ENCODE measurements at regions not wholly inside any gene's neighbourhood (a gene's known extent, or its start where the extent isn't known, plus 50 kb on each side); places are given as distances from the start of the nearest gene placed in this dataset.

DNA sequence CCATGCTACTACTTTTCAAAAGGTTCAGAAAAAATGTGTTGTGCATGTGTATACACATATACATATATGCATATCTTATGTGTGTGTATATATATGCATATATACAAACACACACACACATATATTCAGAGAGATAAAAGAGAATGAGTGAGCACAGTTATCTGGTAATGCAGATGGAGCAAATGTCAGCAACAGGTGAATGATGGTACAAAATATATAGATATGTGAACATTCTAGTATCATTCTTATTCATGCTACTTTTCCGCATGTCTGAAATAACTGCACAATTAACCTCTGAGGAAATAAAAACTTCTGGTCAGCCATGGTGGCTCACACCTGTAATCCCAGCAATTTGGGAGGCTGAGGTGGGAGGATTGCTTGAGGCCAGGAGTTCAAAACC is 222.6 kb upstream of the NANOGP8 start:
- Histone ChIP-seq H3F3A (ENCODE audit: insufficient read depth, low read length) (no peaks in the 10 kb centered on the region), H3K79me2 (ENCODE audit: insufficient read depth, low read length) (no peaks in the 10 kb centered on the region), H3K27ac (ENCODE audit: low read depth, low read length, poor library complexity, severe bottlenecking) (no peak overlapping the region), H3K9me3 (ENCODE audit: low read length) (no peaks in the 10 kb centered on the region), H3K9ac (ENCODE audit: low read length) (no peak overlapping the region), H3K9me2 (ENCODE audit: low read depth, low read length) (no peaks in the 10 kb centered on the region), H3K4me2 (ENCODE audit: low read length) (no peak overlapping the region), H3K27me3 (ENCODE audit: insufficient read depth, low read length) (no peaks in the 10 kb centered on the region), H2AFZ (ENCODE audit: low read length) (no peak overlapping the region), H4K20me1 (ENCODE audit: insufficient read depth, low read length) (no peaks in the 10 kb centered on the region), H3K4me1 (ENCODE audit: insufficient read depth, low read length, severe bottlenecking) (no peaks in the 10 kb centered on the region), H3K4me3 (ENCODE audit: low read depth, low read length, poor library complexity, severe bottlenecking) (no peak overlapping the region), H3K36me3 (ENCODE audit: insufficient read depth, low read length) (no peaks in the 10 kb centered on the region)
- TF ChIP-seq EZH2 (IDR thresholded peaks at IDR 0.05; ENCODE audit: borderline replicate concordance, low read length), result no peak
- TF ChIP-seq, protein P1, sequence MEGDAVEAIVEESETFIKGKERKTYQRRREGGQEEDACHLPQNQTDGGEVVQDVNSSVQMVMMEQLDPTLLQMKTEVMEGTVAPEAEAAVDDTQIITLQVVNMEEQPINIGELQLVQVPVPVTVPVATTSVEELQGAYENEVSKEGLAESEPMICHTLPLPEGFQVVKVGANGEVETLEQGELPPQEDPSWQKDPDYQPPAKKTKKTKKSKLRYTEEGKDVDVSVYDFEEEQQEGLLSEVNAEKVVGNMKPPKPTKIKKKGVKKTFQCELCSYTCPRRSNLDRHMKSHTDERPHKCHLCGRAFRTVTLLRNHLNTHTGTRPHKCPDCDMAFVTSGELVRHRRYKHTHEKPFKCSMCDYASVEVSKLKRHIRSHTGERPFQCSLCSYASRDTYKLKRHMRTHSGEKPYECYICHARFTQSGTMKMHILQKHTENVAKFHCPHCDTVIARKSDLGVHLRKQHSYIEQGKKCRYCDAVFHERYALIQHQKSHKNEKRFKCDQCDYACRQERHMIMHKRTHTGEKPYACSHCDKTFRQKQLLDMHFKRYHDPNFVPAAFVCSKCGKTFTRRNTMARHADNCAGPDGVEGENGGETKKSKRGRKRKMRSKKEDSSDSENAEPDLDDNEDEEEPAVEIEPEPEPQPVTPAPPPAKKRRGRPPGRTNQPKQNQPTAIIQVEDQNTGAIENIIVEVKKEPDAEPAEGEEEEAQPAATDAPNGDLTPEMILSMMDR (IDR thresholded peaks at IDR 0.05; ENCODE audit: low read length), result no peak

DNA sequence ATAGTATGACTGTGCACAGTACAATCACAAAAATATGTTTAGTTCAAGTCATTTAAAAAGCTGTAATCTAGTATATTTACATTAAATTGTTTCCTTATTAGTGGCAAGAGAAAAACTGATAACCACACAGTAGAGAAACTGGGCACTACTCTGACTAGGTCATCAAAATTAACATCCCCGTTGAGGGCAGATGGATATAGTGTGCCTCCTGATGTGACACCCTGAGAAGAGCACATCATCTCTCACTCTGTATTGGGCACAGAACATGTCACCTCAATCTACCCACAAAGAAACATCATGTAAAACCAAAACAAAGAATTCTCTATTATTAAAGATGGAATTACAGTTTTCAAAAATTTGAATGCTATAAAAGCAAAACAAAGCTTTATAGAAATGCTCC is 221.9 kb upstream of the NANOGP8 start:
- Histone ChIP-seq H3K4me1 (ENCODE audit: insufficient read depth, low read length, severe bottlenecking) (no peaks in the 10 kb centered on the region), H3K9me2 (ENCODE audit: low read depth, low read length) (no peaks in the 10 kb centered on the region), H3K27ac (ENCODE audit: low read depth, low read length, poor library complexity, severe bottlenecking) (no peak overlapping the region), H3F3A (ENCODE audit: insufficient read depth, low read length) (no peaks in the 10 kb centered on the region), H3K9ac (ENCODE audit: low read length) (no peak overlapping the region), H3K27me3 (ENCODE audit: insufficient read depth, low read length) (no peaks in the 10 kb centered on the region), H3K9me3 (ENCODE audit: low read length) (no peaks in the 10 kb centered on the region), H4K20me1 (ENCODE audit: insufficient read depth, low read length) (no peaks in the 10 kb centered on the region), H3K79me2 (ENCODE audit: insufficient read depth, low read length) (no peaks in the 10 kb centered on the region), H3K36me3 (ENCODE audit: insufficient read depth, low read length) (no peaks in the 10 kb centered on the region), H3K4me3 (ENCODE audit: low read depth, low read length, poor library complexity, severe bottlenecking) (no peak overlapping the region), H2AFZ (ENCODE audit: low read length) (no peak overlapping the region), H3K4me2 (ENCODE audit: low read length) (no peak overlapping the region)
- TF ChIP-seq EZH2 (IDR thresholded peaks at IDR 0.05; ENCODE audit: borderline replicate concordance, low read length), result no peak
- TF ChIP-seq, protein P1 (IDR thresholded peaks at IDR 0.05; ENCODE audit: low read length), result no peak

DNA sequence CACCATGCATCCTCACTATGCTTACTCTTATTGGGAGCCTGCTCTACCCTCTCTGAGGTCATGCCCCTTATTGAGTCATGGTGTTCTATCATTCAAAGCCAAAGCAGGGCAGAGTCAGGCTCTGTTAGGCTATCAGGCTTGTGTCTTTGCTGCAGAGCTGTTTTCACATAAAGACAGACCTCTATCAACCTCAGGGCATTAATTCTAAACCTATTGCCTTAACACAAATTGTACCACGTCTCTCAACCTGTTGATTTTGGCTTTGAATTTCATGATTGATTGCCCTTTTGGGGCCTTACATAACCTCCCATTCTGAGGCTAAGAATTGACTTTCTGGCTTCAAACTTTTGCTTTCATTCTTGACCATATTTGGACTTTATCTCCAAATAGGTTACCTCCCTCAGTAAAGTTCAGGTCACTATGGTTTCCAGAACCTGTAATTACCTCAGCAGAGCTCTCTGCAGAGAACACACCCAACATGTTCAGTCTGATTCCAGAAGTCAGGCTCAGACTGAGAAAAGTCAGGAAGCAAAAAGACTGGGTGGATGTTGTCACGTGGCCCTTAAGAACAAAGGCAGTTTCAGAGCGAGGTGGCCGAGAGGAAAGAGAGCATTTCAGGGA is 221.4 kb upstream of the NANOGP8 start:
- Histone ChIP-seq H2AFZ (ENCODE audit: low read length) (no peak overlapping the region), H3K36me3 (ENCODE audit: insufficient read depth, low read length) (no peaks in the 10 kb centered on the region), H3K27ac (ENCODE audit: low read depth, low read length, poor library complexity, severe bottlenecking) (no peak overlapping the region), H4K20me1 (ENCODE audit: insufficient read depth, low read length) (no peaks in the 10 kb centered on the region), H3K4me2 (ENCODE audit: low read length) (no peak overlapping the region), H3K9me2 (ENCODE audit: low read depth, low read length) (no peaks in the 10 kb centered on the region), H3K4me3 (ENCODE audit: low read depth, low read length, poor library complexity, severe bottlenecking) (no peak overlapping the region), H3K9ac (ENCODE audit: low read length) (no peak overlapping the region), H3K9me3 (ENCODE audit: low read length) (no peaks in the 10 kb centered on the region), H3K79me2 (ENCODE audit: insufficient read depth, low read length) (no peaks in the 10 kb centered on the region), H3F3A (ENCODE audit: insufficient read depth, low read length) (no peaks in the 10 kb centered on the region), H3K27me3 (ENCODE audit: insufficient read depth, low read length) (no peaks in the 10 kb centered on the region), H3K4me1 (ENCODE audit: insufficient read depth, low read length, severe bottlenecking) (no peaks in the 10 kb centered on the region)
- TF ChIP-seq, protein P1 (IDR thresholded peaks at IDR 0.05; ENCODE audit: low read length), result no peak
- TF ChIP-seq EZH2 (IDR thresholded peaks at IDR 0.05; ENCODE audit: borderline replicate concordance, low read length), result no peak

All from OCI-LY1 (cell line).